ENCODE measurements at regions not wholly inside any gene's neighbourhood (a gene's known extent, or its start where the extent isn't known, plus 50 kb on each side); places are given as distances from the start of the nearest gene placed in this dataset.

GRCh38 chr7:83259064-83259463 lies 96.4 kb upstream of the PCLO start:
- TF ChIP-seq CTCF (conservative IDR thresholded peaks at IDR 0.05) (no peak), ZFX (IDR thresholded peaks at IDR 0.05) (no peak)

Data from C4-2B (cell line).